Stimulated activated CD4-positive, alpha-beta T cell treated with anti-CD3 and anti-CD28 coated beads, Interleukin-15, amount 100 ng/mL, for 24 hours (primary cell): ENCODE measurements at regions not wholly inside any gene's neighbourhood (a gene's known extent, or its start where the extent isn't known, plus 50 kb on each side); places are given as distances from the start of the nearest gene placed in this dataset.
A peak's percentile ranks its signal among the peaks of the same experiment; 100 is the strongest.

Source experiments
- DNase-seq: peaks from one replicate; pipeline ENCODE4 v3.0.0-alpha.2; 2020

DNA sequence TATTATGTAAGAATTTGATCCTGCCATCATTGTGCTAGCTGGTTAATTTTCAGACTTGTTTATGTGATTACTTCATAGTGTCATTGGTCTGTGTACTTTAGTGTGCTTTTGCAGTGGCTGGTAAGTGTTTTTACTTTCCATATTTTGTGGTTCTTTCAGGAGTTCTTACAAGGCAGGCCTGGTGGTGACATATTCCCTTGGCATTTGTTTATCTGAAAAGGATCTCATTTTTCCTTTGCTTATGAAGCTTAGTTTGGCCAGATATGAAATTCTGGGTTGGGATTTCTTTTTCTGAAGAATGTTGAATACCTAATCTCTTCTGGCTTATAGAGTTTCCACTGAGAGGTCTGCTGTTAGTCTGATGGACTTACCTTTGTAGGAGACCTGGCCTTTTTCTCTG lies 72.8 kb upstream of the MC4R start:
- no peak for DNase-seq

- no peak for DNase-seq
These were observed 74.2 kb upstream of the MC4R start for GRCh38 chr18:60446821-60447220.

- no peak for DNase-seq
These were observed 76.1 kb upstream of the MC4R start for GRCh38 chr18:60448487-60449267.

- no peak for DNase-seq
These were observed 79.8 kb upstream of the MC4R start for GRCh38 chr18:60452421-60452820.

DNA sequence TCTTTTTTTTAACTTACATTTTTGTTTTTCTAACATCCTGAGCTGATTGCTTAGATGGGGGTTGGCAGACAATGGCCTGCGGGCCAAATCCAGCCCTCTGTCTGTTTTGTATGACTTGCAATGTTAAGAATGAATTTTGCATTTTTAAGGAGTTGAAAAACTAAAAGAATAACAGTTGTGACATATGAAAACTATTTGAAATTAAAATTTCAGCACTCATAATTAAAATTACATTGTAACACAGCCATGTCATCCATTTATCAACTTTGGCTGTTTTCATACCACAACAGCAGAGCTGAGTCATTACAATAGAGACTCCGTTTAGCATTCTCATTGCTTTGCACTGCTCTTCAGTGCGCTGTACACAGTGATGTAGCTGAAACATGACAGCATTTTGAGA lies 94.1 kb upstream of the MC4R start:
- no peak for DNase-seq

DNA sequence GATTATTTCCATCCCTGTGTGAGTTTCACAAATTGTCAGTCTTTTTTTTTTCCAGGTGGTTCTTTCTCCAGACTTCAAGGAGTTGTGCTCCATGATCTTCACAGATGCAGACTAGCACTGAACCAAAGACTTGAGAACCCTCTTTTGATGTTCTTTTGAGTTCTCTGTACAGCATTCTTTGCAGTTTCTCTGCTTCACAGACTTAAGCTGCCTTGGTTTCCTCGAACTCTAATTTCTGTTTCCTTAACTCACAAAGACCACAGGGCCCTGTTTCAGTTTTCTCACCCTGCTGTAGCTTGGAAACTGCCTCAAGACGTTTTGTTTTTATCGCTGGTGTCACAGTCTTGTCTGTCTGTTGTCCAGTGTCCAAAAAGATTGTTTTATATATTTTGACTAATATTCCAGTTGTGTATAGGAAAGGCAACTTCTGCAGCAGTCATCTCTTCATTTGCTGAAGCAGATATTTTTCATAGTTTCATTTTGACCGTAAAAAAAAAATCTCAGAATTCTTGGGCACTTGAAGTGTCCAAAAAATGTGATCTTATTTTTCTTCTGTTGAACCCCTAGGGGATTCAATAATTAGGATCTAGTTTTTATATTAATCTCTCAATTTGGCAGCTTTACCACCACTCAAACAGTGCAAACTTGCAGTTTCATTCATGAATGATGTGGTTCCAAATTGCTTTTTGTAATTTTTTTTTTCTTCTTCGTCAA lies 97.0 kb upstream of the MC4R start:
- DNase-seq = no peak

DNA sequence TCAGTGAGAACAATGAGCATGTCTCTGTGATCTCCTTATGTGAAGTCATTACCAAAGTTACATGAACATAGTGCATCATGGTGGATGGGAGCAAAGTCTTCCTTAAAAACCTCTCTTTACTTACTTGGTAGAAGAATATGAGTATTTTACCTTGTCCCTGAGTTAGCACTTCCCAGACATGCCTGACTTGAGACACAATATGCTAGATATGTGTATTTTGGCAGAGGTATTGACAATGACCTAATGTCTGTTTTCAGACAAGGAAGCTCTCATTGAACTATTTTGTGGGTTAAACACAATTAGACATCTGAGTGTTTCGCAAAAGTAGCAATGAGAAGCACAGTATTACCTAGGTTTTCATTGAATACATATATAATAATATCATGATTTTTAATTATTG lies 99.1 kb upstream of the MC4R start:
- no peak for DNase-seq

DNA sequence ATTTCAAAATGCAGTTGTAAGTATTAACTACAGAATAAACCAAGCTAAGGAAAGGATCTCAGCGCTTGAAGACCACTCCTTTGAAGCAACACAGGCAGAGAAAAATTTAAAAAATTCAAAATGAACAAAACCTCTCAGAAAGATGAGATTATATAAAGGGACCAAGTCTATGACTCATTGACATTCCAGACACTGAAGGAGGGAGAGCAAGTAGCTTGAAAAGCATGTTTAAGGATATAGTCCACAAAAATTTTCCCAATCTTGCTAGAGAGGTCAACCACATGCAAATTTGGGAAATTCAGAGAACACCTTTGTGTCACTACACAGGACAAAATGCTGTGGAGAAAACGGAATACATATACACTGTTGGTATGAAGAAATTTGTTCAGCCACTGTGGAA lies 112.6 kb upstream of the MC4R start:
- DNase-seq = no peak

- DNase-seq = no peak
These were observed 120.5 kb upstream of the MC4R start for GRCh38 chr18:60493066-60493465.

GRCh38 chr18:60499675-60500074 lies 127.1 kb upstream of the MC4R start:
- no peak for DNase-seq

- DNase-seq = no peak
These were observed 128.4 kb upstream of the MC4R start for GRCh38 chr18:60500960-60501359.

DNA sequence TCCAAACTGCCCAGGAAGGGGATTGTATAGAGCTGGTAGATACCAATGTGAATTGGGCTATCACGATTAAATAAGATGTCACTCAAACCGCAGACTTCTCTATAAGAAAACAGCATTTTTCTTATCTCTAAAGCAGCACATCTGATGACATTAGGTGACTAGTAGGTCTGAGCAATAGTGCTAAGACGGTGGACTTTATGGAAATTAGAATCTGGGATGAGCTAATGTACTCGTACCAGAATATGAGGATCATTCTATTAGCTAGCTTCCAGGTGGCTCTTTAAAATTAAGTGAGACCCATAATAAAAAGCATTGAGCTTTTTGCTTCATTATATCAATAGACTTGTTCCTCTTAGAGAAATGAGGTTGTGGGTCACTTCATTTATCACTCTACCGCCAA lies 130.0 kb upstream of the MC4R start:
- no peak for DNase-seq

DNA sequence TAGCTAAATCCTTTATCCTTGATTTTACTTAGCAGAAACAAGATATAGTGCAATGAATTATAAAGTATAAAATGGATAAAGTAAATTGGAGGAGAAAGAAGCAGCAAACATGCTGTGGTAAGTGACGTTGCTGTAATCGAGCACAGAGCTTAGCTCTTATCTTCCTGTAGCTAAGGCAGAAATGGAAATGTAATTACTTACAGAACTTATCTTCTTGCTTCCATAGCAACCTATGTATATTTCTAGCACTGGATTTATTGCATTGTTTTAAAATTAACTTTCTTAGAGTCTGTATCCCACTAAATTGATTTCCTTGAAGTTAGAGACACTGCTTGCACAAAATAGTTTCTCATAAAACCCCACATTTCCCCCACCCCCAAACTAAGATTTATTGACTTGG lies 130.6 kb upstream of the MC4R start:
- no peak for DNase-seq

GRCh38 chr18:60506190-60506589 lies 133.6 kb upstream of the MC4R start:
- no peak for DNase-seq

DNA sequence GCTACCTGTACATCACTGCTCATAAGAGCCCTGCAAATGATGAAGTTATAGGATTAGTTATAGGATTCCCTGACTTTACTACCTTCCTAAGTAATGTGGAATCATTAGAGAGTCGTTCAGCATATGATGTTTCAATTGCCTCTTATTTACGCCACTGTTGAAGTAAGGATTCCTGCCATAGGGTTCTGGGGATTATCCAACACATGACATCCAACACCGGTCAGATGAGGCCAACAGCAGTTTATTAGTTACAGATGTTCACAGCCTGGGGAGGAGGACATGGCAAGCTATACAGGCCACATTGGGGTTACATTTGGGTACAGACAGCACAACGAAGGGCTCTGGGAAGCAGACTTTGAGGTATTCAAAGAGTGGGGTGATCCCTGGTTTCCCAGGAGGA lies 134.1 kb upstream of the MC4R start:
- DNase-seq = no peak

DNA sequence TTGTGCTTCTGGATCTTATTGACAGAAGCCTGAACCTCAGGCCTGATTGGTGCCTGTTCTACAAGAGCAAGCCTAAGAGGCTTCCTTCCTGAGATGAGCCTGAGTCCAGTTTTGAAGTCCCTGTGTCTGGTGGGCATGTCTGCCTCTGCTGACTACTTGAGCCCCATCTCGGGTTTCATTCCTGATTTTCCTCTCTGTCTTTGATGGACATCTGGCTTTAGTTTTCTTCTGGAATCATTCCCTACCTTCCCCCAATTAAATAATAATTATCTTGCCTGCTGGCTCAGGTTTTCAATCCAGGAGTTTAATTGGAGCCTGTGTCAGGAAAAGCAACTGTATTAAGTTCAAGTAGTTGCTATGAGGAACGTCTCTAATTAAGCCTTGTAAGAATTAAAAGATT lies 135.5 kb upstream of the MC4R start:
- DNase-seq = no peak

- no peak for DNase-seq
These were observed 162.0 kb upstream of the MC4R start for GRCh38 chr18:60534538-60534937.

GRCh38 chr18:60537074-60537473 lies 164.5 kb upstream of the MC4R start:
- no peak for DNase-seq

DNA sequence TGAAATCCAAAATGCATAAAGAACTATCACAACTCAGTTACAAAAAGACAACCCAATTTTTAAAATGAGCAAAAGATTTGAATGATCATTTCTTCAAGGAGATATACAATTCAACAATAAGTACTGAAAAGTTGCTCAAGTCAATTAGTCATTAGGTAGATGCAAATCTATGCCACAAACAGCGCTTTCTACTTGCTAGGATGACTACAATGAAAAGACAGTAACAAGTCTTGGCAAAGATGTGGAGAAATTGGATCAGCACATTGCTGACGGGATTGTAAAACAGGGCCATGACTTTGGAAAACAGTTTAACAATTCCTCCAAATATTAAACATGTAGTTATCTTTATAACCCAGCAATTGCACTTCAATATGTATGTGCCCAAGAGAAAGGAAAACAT lies 166.3 kb upstream of the MC4R start:
- DNase-seq = no peak

GRCh38 chr18:60541661-60542060 lies 169.1 kb upstream of the MC4R start:
- no peak for DNase-seq

GRCh38 chr18:60543646-60544045 lies 171.1 kb upstream of the MC4R start:
- DNase-seq = no peak

GRCh38 chr18:60549338-60549960 lies 176.9 kb upstream of the MC4R start:
- peak; percentile 10 for DNase-seq

DNA sequence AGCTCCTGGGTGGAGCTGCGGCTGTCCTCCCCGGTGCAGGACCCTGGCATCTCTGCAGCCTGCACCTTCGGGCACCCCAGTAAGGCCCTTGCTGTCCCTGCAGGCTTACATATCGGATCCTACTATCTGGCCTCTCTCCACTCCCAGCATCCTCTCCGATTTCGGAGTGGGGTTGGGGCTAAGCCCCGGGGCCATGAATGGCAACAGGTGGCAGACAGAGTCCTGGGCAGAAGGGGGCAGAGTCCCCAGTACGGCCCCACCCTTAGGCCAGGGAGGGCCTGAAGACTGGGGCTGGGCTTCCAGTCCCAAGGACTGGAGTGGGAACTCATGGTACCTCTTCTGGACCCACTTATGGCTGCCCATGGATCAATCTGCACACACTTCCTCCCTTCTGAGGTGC lies 180.4 kb upstream of the MC4R start:
- DNase-seq = no peak

DNA sequence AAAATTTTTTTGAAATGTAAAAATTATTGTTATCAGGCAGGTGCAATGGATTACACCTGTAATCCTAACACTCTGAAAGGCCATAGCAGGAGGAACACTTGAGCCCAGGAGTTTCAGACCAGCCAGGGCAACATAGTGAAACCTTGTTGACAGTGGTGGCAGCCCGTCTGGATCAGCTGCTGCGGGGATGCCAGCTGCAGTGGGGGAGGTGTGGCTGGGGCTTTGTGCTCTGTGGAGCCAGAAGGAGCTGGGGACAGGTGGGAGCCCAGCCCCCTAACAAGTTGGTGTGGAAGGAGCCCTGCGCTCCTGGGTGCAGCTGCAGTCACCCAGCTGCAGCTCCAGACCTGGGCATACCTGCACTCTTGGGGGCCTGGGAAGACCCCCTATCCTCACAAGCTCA lies 182.4 kb upstream of the MC4R start:
- no peak for DNase-seq
